ENCODE measurements at regions not wholly inside any gene's neighbourhood (a gene's known extent, or its start where the extent isn't known, plus 50 kb on each side); places are given as distances from the start of the nearest gene placed in this dataset.

DNA sequence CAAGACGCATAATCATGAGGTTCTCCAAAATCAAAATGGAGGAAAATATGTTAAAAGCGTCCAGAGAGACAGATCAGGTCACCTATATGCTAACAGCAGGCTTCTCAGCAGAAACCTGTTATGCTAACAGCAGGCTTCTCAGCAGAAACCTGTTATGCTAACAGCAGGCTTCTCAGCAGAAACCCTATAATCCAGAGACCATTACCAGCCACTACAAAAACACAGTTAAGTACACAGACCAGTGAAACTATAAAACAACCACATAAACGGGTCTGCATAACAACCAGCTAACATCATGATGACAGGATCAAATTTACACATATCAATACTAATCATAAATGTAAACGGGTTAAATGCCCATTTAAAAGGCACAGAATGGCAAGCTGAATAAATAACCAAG is 1548.4 kb upstream of the TMEFF2 start:
- no peak for DNase-seq (ENCODE audit: low read depth in 2 of 3, low spot score in 2 of 3)

DNA sequence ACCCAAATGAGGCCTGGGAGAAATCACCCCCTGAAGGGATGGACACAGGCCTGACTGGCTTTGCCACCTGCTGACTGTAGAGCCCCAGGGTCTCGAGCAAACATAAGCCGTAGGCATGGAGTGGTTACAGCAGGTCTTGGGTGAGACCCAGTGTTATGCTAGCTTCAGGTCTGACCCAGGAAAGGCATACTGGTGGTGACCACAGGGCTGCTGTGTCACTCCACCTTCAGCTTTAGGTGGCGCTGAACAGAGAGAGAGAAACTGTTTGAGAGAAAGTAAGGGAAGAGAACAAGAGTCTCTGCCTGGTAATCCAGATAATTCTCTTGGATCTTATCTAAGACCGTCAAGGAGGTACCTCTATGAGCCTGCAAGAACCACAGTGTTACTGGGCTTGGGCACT is 1544.2 kb upstream of the TMEFF2 start:
- no peak for DNase-seq (ENCODE audit: low read depth in 2 of 3, low spot score in 2 of 3)

DNA sequence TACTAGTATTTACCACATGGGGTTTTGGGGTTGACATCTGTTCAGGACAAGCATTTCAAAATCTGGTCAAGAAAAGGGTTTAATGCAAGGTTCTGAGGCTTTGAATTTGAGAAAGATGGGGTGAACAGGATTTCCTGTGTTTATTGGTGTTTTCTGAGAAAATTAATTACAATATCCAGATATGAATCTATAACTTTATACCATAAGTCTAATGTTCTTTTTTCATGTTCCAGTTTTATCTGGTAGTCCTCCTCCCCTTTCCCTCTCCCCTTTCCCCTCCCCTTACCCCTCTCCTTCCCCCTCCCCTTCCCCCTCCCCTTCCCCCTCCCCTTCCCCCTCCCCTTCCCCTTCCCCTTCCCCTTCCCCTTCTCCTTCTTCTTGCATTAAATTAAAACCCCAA is 1518.2 kb upstream of the TMEFF2 start:
- DNase-seq (ENCODE audit: low read depth in 2 of 3, low spot score in 2 of 3), result no peak

DNA sequence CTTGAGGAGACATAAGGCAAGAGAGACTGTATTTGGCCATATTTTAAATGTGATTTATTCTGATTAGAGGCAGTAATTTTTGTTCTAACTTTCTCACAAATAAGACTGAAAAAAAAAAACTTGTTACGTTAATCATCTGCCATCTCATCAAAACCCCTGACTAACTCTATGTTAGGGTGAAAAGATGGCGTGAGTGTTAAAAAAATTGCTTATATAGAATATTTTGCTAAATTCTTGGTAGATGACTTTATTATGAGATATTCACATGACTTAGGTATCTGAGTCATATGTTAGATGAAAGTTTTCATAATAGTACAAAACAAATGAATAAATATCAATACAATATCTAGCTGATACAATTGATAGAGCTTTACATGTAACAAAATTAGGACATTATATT is 1508.7 kb upstream of the TMEFF2 start:
- no peak for DNase-seq (ENCODE audit: low read depth in 2 of 3, low spot score in 2 of 3)

DNA sequence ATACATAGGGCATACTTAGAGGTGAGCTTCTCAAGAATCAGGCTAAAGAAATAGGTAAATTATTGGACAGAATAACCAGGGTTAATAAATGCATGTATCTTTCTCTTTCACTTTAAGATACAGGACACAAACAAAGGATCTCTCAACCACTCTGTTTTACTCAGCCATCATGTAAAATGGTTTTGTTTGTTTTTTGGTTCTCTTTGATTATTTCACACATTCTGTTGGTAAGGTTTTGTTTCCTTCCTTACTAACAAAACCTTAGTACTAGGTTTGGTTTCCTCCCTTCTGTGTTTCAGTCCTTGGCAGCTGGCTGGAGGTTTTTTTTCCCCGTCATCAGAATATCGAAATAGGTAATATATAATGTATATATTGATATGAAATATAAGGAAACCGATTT is 1506.8 kb upstream of the TMEFF2 start:
- DNase-seq (ENCODE audit: low read depth in 2 of 3, low spot score in 2 of 3), result no peak

DNA sequence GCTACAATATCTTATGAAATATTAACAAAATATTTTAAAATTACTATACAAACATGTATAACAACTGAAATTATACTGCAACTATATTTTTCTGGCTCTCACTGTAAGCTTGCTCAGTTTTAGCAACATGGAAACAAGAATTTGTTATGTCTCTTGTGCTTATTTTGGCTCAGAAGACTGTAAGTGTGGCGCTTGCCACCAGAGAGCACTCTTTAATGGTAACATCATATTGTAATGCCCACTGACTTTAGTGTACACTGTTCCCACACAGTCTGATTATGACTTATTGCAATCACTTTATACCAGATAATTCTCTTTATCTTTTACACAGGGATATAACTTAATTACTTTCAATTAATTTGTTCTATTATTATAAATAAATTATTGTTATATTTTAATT is 1500.6 kb upstream of the TMEFF2 start:
- DNase-seq (ENCODE audit: low read depth in 2 of 3, low spot score in 2 of 3), result peak in 1 of 3 donors; percentile 18

DNA sequence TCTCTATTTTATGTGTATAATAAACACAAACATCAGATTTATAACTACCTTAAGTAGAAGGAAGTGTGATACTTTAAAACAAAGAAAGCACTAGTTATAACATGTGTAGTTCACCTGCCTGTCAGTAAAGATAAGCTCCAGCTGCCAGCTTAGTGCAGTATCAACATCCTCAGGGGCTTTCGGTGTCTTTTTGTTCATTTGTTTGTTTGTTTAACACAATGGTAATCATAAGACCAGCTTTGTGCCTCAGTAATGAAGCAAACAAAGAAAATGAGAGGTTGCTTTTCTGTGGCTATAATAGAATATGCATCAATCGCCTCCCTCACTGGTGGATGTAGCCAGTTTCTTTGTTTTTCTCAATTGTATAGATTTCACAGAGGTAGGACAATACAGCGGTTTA is 1499.0 kb upstream of the TMEFF2 start:
- no peak for DNase-seq (ENCODE audit: low read depth in 2 of 3, low spot score in 2 of 3)

DNA sequence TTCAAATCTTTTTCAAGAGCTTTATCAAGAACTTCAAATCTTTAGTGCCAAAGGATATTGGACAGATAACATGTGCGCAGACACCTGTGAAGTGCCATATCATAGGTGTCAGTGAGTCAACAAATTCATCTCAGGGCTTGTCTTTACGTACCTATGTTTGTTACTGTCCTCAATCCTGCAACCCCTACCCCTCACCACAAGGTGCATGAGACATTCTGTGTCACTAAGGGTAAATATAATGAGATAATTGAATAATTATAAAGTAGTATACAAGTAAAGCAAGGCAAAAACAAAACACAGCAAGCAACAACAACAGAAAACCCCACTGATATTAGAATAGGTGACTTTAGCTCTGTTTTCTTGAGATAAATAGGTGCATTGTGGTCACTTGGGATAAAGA is 1495.8 kb upstream of the TMEFF2 start:
- DNase-seq (ENCODE audit: low read depth in 2 of 3, low spot score in 2 of 3), result no peak

DNA sequence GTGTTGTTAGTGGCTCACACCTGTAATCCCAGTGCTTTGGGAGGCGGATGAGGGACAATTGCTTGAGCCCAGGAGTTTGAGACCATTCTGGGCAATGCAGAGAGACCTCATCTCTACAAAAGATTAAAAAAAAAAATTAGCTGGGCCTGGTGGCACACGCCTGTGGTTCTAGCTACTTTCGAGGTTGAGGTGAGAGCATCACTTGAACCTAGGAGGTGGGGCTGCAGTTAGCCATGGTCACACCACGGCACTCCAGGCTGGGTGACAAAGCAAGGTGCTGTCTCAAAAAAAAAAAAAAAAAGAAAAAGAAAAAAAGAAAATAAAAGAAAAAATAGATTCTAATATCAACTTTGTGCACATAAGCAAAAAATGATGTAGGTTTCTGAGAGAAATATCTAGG is 1492.5 kb upstream of the TMEFF2 start:
- no peak for DNase-seq (ENCODE audit: low read depth in 2 of 3, low spot score in 2 of 3)

DNA sequence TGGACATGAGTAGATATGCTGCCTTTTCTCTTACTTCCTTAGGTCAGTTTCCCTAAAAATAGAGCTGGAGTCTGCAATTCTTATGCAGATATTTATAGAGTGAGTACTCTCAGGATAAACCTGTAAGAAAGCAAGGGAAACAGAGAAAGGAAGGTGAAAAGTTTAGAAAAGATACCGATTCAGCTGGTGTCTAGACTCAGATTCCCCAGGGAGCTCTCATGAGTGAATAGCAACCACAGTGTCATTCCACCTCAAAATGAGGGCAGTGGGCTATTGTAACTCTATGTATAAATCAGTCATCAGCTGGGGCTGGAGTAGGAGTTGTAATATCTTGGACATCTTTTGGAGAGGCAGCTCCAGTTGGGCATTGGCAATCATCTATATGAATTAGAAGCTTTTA is 1485.1 kb upstream of the TMEFF2 start:
- DNase-seq (ENCODE audit: low read depth in 2 of 3, low spot score in 2 of 3), result no peak

DNA sequence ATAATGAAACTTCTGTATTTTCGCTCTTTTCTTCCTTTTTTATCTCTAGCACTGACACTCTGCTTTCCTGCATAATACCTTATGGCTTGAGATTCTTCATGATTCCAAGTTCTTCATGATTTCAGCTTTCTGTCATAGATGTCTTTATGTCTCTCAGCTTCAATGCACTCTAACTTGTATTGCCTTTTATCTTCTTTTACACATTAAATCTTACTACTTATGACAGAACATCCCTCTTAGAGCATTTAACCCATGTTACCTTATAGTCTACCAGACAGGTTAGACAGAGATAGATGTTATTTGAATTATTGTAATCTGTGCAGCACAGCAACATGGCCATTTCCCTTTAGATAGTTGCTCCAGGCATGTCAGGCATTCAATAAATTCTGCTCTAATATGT is 1475.7 kb upstream of the TMEFF2 start:
- no peak for DNase-seq (ENCODE audit: low read depth in 2 of 3, low spot score in 2 of 3)

DNA sequence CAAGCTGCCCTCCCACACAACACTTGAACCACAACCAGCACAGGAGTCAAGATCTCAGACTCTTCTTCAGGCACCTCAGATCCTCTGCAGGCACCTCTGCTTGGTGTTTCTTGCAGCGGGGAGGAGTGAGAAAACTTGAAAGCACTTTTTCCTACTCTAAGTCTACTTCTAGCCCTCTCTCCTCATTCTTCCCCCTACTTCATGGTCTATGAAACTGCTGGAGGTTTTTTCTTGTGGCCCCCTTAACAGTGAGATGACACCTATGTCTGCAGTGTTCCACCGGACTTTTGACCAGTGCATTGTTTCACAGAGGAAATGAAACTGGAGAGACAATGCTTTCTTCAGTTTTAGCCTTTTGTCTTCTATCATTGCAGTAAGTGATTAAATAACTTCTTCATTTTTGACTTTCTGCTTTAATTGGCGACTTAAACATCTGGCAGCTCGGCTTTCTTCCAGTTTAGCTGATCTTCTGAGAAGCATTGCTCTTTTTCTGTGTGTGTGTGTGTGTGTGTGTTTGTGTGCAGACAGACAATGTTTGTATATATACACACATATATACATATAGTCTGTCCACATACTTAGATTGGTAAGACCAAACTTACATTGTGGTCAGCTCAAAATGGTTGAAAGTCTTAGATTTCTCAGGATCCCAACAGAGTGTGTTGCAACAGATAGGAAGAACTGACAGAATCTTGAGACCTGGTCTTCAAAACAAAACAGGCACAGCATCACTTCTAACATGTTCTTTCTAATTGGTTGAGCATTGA is 1474.0 kb upstream of the TMEFF2 start:
- no peak for DNase-seq (ENCODE audit: low read depth in 2 of 3, low spot score in 2 of 3)

DNA sequence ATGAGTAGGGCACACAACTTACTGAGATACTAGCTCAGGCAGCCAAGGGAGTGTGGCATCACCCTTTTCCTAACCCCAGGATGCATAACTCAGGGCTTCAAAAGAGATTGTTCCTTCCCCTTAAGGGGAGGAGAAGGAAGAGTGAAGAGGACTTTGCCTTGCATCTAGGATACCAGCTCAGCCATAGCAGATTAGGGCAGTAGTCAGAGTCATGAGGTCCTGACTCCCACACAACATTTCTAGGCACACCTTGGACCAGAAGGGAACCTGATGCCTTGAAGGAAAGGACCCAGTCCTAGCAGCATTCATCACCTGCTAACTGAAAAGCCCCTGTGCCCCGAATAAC is 1433.2 kb upstream of the TMEFF2 start:
- DNase-seq (ENCODE audit: low read depth in 2 of 3, low spot score in 2 of 3), result no peak

DNA sequence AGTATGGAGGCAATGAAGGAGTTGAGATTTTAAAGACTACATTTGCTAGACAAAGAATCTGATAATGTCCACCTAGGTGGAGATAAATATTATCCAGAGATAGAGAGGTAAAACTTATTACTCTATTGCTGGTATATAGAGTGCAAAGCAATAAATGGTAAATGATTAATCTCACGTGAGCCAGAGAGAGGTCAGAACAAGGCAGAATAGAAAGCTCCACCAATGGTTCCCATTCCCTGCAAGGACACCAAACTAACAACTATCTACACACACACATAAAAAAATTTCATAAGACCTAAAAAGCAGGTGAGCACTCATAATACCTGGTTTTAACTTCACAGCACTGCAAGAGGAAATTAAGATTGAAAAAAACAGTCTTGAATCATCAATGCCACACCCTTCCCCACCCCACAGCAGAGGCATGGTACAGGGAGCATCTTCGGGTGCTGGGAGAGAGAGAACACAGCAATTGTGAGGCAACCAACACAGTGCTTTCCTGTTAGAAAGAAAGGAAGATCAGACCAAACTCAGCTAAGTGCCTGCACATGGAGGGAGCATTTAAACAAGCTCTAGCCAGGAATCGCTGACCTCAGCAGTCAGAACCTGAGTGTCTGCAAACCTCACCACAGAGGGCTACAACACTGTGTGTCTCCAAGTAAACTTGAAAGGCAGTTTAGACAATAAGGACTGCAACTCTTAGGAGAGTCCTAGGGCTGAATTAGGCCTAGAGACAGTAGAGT is 1432.6 kb upstream of the TMEFF2 start:
- no peak for DNase-seq (ENCODE audit: low read depth in 2 of 3, low spot score in 2 of 3)

DNA sequence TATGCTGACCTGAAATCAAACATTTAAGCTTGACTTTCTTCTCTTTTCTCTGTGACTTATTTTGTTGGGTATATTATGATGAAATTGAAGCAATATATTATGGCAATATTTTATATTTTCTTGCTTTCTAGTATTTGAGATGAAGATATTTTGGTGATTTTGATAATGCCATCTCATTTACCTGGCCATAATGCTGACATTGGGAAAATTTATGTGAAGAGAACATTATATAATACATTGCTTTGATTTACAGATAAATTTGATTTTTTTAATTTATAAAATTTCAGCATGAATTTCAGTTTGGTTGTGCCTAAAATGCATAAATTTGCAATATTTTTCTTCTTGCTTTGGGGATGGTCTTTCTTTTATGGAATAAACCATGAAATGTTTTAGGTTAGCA is 1413.7 kb upstream of the TMEFF2 start:
- no peak for DNase-seq (ENCODE audit: low read depth in 2 of 3, low spot score in 2 of 3)

DNA sequence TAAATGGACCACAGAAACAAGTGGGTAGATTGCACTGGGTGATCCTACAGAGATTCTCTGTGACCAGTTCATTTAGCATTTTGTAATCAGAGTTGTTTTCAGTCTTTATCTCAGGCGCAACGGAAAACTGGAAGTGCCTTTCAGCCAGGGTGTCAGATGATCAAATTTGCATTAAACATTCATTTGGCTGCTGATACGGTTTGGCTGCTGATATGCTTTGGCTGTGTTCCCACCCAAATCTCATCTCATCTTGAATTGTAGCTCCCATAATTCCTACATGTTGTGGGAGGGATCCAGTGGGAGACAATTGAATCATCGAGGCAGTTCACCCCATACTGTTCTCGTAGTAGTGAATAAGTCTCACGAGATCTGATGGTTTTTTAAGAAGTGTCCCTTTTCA is 1396.1 kb upstream of the TMEFF2 start:
- no peak for DNase-seq (ENCODE audit: low read depth in 2 of 3, low spot score in 2 of 3)

DNA sequence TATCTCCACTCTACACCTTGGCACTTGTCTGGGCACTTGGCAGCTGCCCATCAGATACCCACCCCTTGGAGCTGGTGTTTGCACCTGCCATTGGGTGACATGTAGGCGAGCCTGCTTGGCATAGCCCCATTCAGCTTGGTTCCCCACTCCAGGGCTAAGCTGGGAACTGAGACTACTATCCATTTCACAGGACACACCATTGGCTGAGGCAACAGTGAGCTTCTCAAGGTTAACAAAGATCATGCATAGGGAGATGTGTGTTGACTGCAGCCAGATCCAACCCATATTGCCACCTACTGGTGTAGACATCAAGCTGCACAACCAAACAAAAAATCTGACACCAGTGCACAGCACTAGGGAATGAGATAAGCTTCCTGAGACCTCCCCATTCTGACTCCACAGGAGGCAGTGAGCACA is 1389.8 kb upstream of the TMEFF2 start:
- DNase-seq (ENCODE audit: low read depth in 2 of 3, low spot score in 2 of 3), result peak in 2 of 3 donors; percentile 40 to 66

DNA sequence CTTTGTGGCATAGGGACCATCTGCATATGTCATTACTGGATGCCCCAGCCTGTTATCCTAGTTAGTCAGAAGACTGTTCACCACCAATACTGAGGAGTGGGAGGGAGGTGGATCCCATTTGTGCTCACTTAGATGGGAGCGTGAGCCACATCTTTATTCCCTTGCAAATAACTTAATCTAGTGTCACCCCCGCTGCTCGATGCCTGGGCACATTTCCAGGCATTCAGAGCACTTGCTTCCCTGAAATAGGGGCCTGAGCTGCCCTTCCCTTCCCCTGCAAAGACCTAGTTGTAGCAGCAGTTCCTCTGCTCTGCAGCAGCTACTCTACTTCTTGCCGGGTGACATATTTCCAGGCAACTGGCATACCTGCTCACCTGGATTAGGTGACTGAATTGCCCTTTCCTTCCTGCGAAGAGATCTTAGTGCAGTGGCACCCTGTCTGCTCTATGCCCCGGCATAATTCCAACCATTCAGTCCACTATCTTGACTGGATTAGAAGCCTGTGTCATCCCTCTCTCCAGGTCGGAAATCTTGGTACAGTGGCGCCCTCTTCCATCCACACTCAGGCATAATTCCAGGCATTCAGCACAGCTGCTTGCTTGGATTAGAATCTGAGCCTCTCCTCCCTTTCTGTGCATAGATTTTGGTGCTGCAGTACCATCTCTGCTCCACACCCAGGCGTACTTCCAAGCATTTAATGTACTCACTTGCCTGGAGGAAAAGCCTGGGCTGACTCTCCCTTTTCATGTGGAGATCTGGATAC is 1389.1 kb upstream of the TMEFF2 start:
- DNase-seq (ENCODE audit: low read depth in 2 of 3, low spot score in 2 of 3), result peak in 1 of 3 donors; percentile 16

DNA sequence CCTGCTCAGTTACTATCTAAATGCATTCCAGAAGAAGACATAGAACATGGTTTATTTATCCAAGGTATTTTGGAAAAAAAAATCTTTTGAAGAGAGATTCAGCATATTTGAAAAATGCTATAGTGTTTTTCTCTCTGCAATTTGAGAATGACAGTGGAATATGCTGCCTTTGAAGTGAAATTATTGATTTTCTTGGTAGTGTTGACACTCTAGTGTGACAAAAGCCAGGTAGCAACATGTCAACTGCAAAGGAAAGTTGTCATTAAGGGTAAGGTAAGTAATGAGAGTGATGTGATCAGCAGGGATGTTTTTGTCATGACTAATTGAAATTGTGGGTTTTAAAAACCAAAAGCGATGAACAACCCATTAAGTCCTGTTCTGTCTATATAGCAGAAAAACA is 1387.1 kb upstream of the TMEFF2 start:
- DNase-seq (ENCODE audit: low read depth in 2 of 3, low spot score in 2 of 3), result no peak

DNA sequence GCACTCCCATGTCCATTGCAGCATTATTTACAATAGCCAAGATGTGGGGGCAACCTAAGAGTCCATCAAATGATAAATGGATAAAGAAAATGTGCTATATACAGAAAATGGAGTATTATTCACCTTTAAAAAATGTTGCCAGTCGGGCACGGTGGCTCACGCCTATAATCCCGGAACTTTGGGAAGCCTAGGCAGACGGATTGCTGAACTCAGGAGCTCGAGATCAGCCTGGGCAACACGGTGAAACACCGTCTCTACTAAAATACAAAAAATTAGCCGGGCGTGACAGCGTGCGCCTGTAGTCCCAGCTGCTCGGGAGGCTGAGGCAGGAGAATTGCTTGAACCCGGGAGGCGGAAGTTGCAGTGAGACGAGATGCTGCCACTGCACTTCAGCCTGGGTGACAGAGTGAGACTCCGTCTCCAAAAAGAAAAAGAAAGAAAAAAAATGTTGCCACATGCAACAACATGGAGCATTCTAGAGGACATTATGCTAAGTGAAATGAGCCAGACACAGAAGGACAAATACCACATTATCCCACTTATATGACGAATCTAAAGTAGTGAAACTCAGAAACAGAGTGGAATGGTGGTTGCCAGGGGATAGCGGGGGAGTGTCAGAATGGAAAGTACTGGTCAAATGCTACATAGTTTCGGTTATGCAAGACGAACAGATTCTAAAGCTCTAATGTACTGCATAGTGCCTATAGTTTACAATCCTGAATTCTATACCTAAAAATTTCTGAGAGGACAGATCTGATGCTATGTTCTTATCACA is 1385.6 kb upstream of the TMEFF2 start:
- DNase-seq (ENCODE audit: low read depth in 2 of 3, low spot score in 2 of 3), result no peak

DNA sequence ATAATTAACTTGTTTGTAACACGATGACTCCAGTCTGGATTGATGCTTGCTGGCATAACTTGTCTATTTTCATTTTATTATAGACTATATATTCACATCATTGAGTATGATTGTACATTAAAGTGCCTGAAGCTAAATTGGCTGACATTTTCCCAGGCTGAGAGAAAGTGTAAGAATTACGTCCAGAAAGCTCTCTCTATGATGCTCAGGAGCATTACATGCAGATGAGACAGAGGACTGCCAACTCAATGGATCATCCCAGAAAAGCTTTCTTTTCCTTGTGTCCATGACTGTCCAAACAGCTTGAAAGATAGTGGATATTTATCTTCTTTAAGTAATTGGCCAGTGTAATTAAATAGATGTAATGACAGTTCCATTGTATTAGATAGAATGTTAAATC is 1372.2 kb upstream of the TMEFF2 start:
- no peak for DNase-seq (ENCODE audit: low read depth in 2 of 3, low spot score in 2 of 3)
